Right lobe of liver (tissue), 6 donors: ENCODE measurements at regions not wholly inside any gene's neighbourhood (a gene's known extent, or its start where the extent isn't known, plus 50 kb on each side); places are given as distances from the start of the nearest gene placed in this dataset.

Experiments
- ATAC-seq, 4 donors: fragments of 200-7000 bp; cut with Tn5 transposase; one replicate each; pipeline ENCODE4 v1.9.1; 2020; ENCODE audit warnings: mild to moderate bottlenecking in 4 of 4, moderate library complexity in 4 of 4
- DNase-seq, 3 donors: peaks; one replicate each; pipeline ENCODE4 v3.0.0-alpha.2; 2020
- H3K27ac ChIP-seq, 3 donors: fragments of 200-600 bp; one replicate each; pipeline ENCODE4 v1.8.0; 2022
- H3K27me3 ChIP-seq, 2 donors: fragments of 200-600 bp; one replicate each; pipeline ENCODE4 v1.8.0; 2022
- H3K36me3 ChIP-seq, 4 donors: fragments of 200-600 bp; sonication (generic) in 1 of 4; one replicate each; pipeline versions ENCODE4 v1.5.1 to v1.8.0; 2017 to 2022; ENCODE audit warnings: control low read depth in 1 of 4
- H3K4me1 ChIP-seq, 4 donors: fragments of 200-600 bp; sonication (generic) in 1 of 4; one replicate each; pipeline versions ENCODE4 v1.5.1 to v1.8.0; 2017 to 2022; ENCODE audit warnings: control low read depth in 1 of 4
- H3K4me3 ChIP-seq, 3 donors: fragments of 200-600 bp; one replicate each; pipeline ENCODE4 v1.8.0; 2022
- H3K9me3 ChIP-seq, 4 donors: fragments of 200-600 bp; sonication (generic) in 1 of 4; one replicate each; pipeline versions ENCODE4 v1.5.1 to v1.8.0; 2017 to 2022; ENCODE audit warnings: control low read depth in 1 of 4
- CTCF ChIP-seq, 4 donors: fragments of 200-600 bp in 3 of 4; fragments of 450-650 bp in 1 of 4; IDR thresholded peaks; one replicate each; pipeline versions ENCODE4 v1.5.1 to v1.8.0; 2016 to 2022; ENCODE audit warnings: antibody characterized with exemption in 4 of 4, mild to moderate bottlenecking in 2 of 4
- POLR2A ChIP-seq: fragments of 450-650 bp; IDR thresholded peaks from one replicate; pipeline ENCODE4 v1.6.1; 2017; ENCODE audit warnings: antibody characterized with exemption, mild to moderate bottlenecking
- WGBS: methylation state at CpG from one replicate; pipeline ENCODE4 v1.1.6; 2018; ENCODE audit warnings: low coverage, low lambda C conversion rate; ENCODE audit not compliant: insufficient coverage; ENCODE audit errors: missing lambda C conversion rate; 5-methylcytosine and 5-hydroxymethylcytosine counted together
- intact Hi-C, 2 donors: fragments of 100-400 bp; cut with DNase I; formaldehyde crosslinking; loops; one replicate each; pipeline versions ENCODE4 v1.11.2 to v1.14.1; 2022
- donor health status: DM: no; HTN: yes; CAD: no.
- donor health status: DM: no; HTN: no; CAD: no.
- donor health status: DM: no; HTN: no; CAD: no.
- donor health status: DM: no; HTN: yes; CAD: no.
- donor health status: DM: no; HTN: yes; CAD: no.

- DNase-seq (no peak), ATAC-seq (no peak)
- no peak for TF ChIP-seq POLR2A
- no peak for TF ChIP-seq CTCF (IDR thresholded peaks at IDR 0.05)
- Histone ChIP-seq H3K27me3 (no peaks in the 10 kb centered on the region), H3K27ac (no peak overlapping the region), H3K36me3 (no peaks in the 10 kb centered on the region), H3K9me3 (no peaks in the 10 kb centered on the region), H3K4me3 (no peak overlapping the region), H3K4me1 (no peaks in the 10 kb centered on the region)
- intact Hi-C loops = no loop called here
- 94% methylated on average over 4 of the region's 4 CpGs for WGBS
These were observed 94.2 kb upstream of the HNRNPU start for GRCh38 chr1:244958593-244958992.

GRCh38 chr1:244957525-244957924 lies 93.2 kb upstream of the HNRNPU start:
- TF ChIP-seq CTCF (IDR thresholded peaks at IDR 0.05) (no peak), POLR2A (no peak)
- no peak overlapping the region for H3K4me3 ChIP-seq

DNA sequence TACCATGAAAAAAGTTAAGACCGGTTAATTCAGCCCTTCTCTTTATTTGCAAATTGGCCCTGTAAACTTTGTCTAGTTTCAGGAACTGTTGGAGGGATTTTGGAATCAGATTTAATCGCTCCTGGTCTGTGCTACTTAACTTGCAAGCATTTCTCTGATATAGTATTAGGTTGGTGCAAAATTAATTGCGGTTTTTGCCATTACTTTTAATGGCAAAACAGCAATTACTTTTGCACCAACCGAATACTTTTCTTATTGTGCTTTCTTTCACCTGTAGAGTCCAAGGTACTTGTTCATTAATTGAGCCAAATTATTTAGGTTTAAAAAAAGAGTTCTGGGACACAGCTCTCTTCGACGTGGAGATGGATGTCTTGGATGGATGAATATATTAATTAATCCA lies 92.8 kb upstream of the HNRNPU start:
- no peak for DNase-seq
- no peaks in the 10 kb centered on the region for H3K9me3 ChIP-seq
- intact Hi-C loops = no loop called here
- ATAC-seq = no peak
- H3K27ac ChIP-seq = no peak overlapping the region
- no peaks in the 10 kb centered on the region for H3K36me3 ChIP-seq
- TF ChIP-seq CTCF (IDR thresholded peaks at IDR 0.05) (no peak), POLR2A (no peak)
- H3K27me3 ChIP-seq = no peaks in the 10 kb centered on the region
- 93% methylated on average over 6 of the region's 6 CpGs for WGBS
- no peaks in the 10 kb centered on the region for H3K4me1 ChIP-seq
- H3K4me3 ChIP-seq = no peak overlapping the region

More at GRCh38 chr1:244957525-244957924, 93.2 kb upstream of the HNRNPU start:
- H3K9me3 ChIP-seq = no peaks in the 10 kb centered on the region
- no peak for DNase-seq
- intact Hi-C loops = no loop called here
- 70% methylated on average over 3 of the region's 6 CpGs for WGBS
- no peak for ATAC-seq
- no peak overlapping the region for H3K27ac ChIP-seq
- no peaks in the 10 kb centered on the region for H3K36me3 ChIP-seq
- H3K27me3 ChIP-seq = no peaks in the 10 kb centered on the region
- H3K4me1 ChIP-seq = no peaks in the 10 kb centered on the region

GRCh38 chr1:244955661-244956060 lies 91.3 kb upstream of the HNRNPU start:
- intact Hi-C loops = no loop called here
- Histone ChIP-seq H3K36me3 (no peaks in the 10 kb centered on the region), H3K4me1 (no peaks in the 10 kb centered on the region), H3K27me3 (no peaks in the 10 kb centered on the region), H3K27ac (no peak overlapping the region), H3K4me3 (no peak overlapping the region), H3K9me3 (no peaks in the 10 kb centered on the region)
- DNase-seq (no peak), ATAC-seq (no peak)
- TF ChIP-seq POLR2A = no peak
- TF ChIP-seq CTCF (IDR thresholded peaks at IDR 0.05) = no peak
- 83% methylated on average over 5 of the region's 5 CpGs for WGBS

GRCh38 chr1:244954359-244954758 lies 90.0 kb upstream of the HNRNPU start:
- no peak for TF ChIP-seq CTCF (IDR thresholded peaks at IDR 0.05)
- no peak for TF ChIP-seq POLR2A
- 29% methylated on average over 1 of the region's 2 CpGs for WGBS
- no peak overlapping the region for H3K27ac ChIP-seq
- DNase-seq (no peak), ATAC-seq (no peak)
- H3K4me1 ChIP-seq = no peaks in the 10 kb centered on the region
- H3K27me3 ChIP-seq = no peaks in the 10 kb centered on the region
- no peaks in the 10 kb centered on the region for H3K36me3 ChIP-seq
- no peaks in the 10 kb centered on the region for H3K9me3 ChIP-seq
- intact Hi-C loops = no loop called here
- H3K4me3 ChIP-seq = no peak overlapping the region
